ENCODE measurements at regions not wholly inside any gene's neighbourhood (a gene's known extent, or its start where the extent isn't known, plus 50 kb on each side); places are given as distances from the start of the nearest gene placed in this dataset.

DNA sequence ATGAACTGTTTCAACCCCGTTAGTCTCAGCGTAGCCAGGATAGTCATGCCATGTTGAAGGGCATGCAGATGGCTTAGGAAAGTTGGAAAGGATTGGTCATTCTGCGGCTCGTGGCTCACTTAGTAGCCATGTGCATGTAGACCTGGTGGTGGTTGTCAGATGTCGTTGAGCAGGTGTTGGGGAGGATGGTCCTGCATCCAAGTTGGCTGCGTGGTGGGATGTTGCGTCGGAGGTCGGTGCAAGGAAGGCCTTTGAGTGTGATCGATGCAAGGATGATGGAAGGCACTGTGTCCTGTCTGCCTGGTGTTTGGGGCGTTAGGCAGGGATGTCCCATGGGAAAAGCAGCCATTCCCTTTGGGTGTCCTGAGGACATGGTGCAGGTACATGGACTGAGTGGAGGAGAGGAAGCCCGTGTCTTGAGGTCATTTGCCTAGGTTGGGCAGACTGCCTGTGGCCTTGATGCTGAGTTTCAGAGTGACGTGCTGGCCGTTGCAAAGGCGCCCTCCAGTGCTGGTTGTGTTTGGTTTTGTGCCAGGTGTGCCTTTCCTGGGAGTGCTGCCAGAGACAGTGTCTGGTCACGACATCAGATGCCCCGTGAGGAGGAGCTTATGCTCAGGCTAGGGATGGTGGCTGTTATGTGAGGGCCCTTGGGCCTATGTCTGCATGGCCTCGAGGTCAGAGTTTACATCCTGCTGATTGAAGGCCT is 103.4 kb downstream of the SNRPN start:
- H3K4me3 ChIP-seq (ENCODE audit: low read length), result no peak overlapping the region
- H3K9me3 ChIP-seq (replicated peaks; ENCODE audit: control insufficient read depth, low read depth, low read length), result peaks cover 97% of the 10 kb centered on the region
- H3K27me3 ChIP-seq (ENCODE audit: control insufficient read depth, insufficient read depth, low read length), result no peaks in the 10 kb centered on the region
- no peak overlapping the region for H3K27ac ChIP-seq (ENCODE audit: low read length)
- H3K4me1 ChIP-seq (ENCODE audit: control insufficient read depth, insufficient read depth, low read length), result no peaks in the 10 kb centered on the region
- no peak for DNase-seq
- 88% methylated on average over 17 of the region's 18 CpGs for WGBS (ENCODE audit: insufficient coverage)
- peaks cover 95% of the 10 kb centered on the region for H3K36me3 ChIP-seq (ENCODE audit: control insufficient read depth, insufficient read depth, low read length)

DNA sequence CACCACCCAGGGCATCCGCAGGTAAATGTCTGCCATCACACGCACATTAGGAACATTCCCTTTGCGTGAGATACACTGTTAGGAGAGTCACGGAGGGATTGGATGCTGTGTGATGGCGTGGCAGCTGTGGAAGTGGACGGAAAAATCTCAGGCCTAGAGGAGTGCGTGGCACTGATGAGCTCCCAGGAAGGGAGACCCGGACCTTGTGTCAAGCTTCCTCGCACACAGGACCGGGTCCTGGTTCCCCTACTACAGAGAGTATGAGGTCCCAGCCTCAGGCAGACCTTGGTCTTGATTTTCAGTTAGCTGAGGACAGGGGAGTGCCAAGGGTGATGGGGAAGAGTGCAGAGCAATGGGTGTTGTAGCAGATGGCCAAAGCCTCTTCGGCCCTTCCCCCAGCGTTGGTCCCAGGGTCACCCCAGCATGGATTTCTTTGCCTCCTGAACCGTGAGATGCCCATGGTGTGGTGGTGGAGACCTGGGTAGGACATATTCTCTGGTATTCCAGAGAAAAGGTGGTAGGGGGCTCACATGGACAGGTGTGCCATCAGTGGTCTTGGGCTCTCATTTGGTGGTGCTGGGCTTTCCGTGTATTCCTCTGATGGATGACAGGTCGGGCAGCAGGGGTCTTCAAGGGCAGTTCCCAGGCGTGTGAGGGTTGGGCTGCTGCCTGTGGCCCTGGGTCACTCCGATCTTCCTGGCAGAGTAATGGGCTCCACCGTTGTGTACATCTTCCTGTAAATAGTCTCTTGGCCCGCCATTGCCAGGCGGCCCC is 105.1 kb downstream of the SNRPN start:
- Histone ChIP-seq H3K4me1 (ENCODE audit: control insufficient read depth, insufficient read depth, low read length) (no peaks in the 10 kb centered on the region), H3K4me3 (ENCODE audit: low read length) (no peak overlapping the region), H3K27ac (ENCODE audit: low read length) (no peak overlapping the region), H3K27me3 (ENCODE audit: control insufficient read depth, insufficient read depth, low read length) (no peaks in the 10 kb centered on the region), H3K9me3 (replicated peaks; ENCODE audit: control insufficient read depth, low read depth, low read length) (peaks cover 98% of the 10 kb centered on the region), H3K36me3 (ENCODE audit: control insufficient read depth, insufficient read depth, low read length) (peaks cover 93% of the 10 kb centered on the region)
- no peak for DNase-seq
- 85% methylated on average over 17 of the region's 20 CpGs for WGBS (ENCODE audit: insufficient coverage)

DNA sequence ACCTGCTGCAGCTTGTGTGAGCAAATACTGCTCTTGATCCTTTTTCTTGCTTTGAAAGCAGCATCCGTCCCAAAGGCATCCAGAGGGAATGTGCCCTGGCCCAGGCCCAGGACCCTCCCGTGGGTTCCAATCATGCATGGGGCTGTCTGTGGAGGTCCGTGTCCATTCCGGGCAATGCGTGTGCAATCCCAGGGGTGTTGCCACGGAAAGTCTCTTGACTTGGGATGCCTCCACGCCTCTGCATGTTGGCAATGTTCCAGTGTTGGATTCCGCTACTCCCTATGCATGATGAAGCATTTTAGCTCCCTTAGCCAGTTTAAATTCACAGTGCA is 105.7 kb downstream of the SNRPN start:
- 94% methylated on average over 8 of the region's 8 CpGs for WGBS (ENCODE audit: insufficient coverage)
- Histone ChIP-seq H3K27me3 (ENCODE audit: control insufficient read depth, insufficient read depth, low read length) (no peaks in the 10 kb centered on the region), H3K27ac (ENCODE audit: low read length) (no peak overlapping the region), H3K4me3 (ENCODE audit: low read length) (no peak overlapping the region), H3K9me3 (replicated peaks; ENCODE audit: control insufficient read depth, low read depth, low read length) (peaks cover 98% of the 10 kb centered on the region), H3K36me3 (ENCODE audit: control insufficient read depth, insufficient read depth, low read length) (peaks cover 93% of the 10 kb centered on the region), H3K4me1 (ENCODE audit: control insufficient read depth, insufficient read depth, low read length) (no peaks in the 10 kb centered on the region)
- no peak for DNase-seq

DNA sequence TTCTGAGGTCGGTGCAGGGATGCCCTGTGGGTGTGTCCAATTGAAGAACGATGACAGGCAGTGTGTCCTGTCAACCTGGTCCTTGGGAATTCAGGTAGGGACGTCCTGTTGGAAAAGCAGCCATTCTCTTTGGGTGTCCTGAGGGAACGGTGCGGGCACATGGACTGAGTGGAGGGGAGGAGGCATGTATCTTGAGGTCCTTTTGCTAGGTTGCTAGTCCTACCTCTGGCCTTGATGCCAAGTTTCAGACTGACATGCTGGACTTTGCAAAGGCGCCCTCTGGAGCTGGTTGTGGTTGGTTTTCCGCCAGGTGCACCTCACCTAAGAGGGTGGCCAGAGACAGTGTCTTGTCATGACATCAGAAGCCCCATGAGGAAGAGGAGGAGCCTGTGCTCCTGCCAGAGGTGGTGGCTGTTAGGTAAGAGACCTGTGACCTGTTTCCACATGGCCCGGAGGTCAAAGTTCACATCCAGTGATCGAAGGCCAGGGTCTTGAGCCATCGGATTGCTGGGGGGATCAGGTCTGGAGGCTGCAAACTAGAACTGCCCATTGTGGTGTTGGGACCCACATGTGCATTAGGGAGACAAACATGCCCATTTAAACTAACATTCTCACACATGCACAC is 106.3 kb downstream of the SNRPN start:
- H3K27ac ChIP-seq (ENCODE audit: low read length), result no peak overlapping the region
- H3K9me3 ChIP-seq (replicated peaks; ENCODE audit: control insufficient read depth, low read depth, low read length), result peaks cover 98% of the 10 kb centered on the region
- no peaks in the 10 kb centered on the region for H3K27me3 ChIP-seq (ENCODE audit: control insufficient read depth, insufficient read depth, low read length)
- DNase-seq, result no peak
- no peak overlapping the region for H3K4me3 ChIP-seq (ENCODE audit: low read length)
- peaks cover 93% of the 10 kb centered on the region for H3K36me3 ChIP-seq (ENCODE audit: control insufficient read depth, insufficient read depth, low read length)
- WGBS (ENCODE audit: insufficient coverage), result 89% methylated on average over 10 of the region's 10 CpGs
- no peaks in the 10 kb centered on the region for H3K4me1 ChIP-seq (ENCODE audit: control insufficient read depth, insufficient read depth, low read length)

DNA sequence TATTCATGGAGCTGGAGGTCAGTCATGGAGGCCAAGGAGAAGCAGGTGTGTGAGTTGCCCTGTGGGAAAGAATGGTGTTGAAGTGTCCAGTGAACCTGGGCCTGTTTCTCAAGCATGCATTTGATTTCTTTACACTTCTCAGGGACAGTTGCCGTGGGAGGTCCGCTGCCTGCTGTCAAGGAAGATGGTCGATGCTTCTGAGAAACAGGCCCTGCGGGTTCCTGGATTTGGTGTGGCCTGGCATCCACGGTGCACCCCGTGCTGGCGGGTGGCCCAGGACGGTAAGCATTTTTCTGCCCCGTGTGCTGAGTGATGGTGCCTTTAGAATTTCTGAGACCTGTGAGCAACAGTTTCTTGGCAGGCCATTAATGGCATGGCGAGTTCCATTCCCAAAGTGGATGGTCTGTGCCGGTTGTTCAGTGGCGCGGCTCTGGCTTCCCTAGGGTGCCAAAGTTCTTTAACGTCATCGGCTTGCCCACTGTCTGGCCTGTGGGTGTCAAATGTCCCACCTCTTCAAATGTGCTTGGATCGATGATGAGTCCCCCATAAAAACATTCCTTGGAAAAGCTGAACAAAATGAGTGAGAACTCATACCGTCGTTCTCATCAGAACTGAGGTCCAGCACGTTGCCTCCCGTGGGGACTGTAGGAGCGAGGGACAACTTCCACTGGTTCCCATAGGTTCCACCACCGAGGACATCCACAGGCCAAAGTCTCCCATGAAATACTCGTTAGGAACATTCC is 107.2 kb downstream of the SNRPN start:
- H3K27ac ChIP-seq (ENCODE audit: low read length), result no peak overlapping the region
- 94% methylated on average over 17 of the region's 23 CpGs for WGBS (ENCODE audit: insufficient coverage)
- H3K4me1 ChIP-seq (ENCODE audit: control insufficient read depth, insufficient read depth, low read length), result no peaks in the 10 kb centered on the region
- H3K36me3 ChIP-seq (ENCODE audit: control insufficient read depth, insufficient read depth, low read length), result peaks cover 95% of the 10 kb centered on the region
- H3K9me3 ChIP-seq (replicated peaks; ENCODE audit: control insufficient read depth, low read depth, low read length), result peaks cover 98% of the 10 kb centered on the region
- H3K27me3 ChIP-seq (ENCODE audit: control insufficient read depth, insufficient read depth, low read length), result no peaks in the 10 kb centered on the region
- H3K4me3 ChIP-seq (ENCODE audit: low read length), result no peak overlapping the region
- DNase-seq, result no peak

DNA sequence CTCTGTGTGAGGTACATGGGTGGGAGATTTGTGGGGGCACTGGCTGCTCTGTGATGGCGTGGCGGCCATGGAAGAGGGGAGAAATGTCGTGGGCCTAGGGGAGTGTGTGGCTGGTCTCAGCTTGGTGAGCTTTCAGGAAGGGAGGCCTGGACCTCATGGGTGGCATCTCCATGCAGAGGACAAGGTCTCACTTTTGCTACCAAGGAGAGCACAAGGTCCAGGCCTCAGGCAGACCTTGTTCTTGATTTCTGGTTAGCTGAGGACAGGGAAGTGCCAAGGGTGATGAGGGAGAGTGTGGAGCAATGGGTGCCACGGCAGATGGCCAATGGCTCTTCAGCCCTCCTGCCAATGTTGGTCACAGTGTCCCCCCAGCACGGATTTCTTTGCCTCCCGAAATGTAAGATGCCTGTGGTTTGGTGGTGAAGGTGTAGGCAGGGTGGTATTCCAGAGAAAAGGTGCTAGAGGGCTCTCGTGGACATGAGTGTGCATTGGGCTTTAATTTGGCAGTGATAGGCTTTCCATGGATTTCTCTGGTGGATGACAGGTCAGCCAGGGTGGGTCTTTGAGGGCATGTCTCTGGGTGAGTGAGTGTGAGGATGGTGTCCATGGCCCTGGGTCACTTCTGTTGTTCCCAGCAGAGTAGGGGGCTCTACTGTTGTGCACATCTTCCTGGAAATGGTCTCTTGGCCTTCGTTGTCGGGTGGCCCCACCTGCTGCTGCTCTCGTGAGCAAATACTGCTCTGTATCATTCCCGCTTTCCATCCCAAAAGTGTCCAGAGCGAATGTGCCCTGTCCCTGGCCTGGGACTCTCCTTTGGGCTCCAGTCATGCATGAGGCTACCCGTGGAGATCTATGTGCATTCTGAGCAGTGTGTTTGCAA is 108.0 kb downstream of the SNRPN start:
- H3K4me3 ChIP-seq (ENCODE audit: low read length), result no peak overlapping the region
- H3K27ac ChIP-seq (ENCODE audit: low read length), result no peak overlapping the region
- no peak for DNase-seq
- H3K4me1 ChIP-seq (ENCODE audit: control insufficient read depth, insufficient read depth, low read length), result no peaks in the 10 kb centered on the region
- 89% methylated on average over 13 of the region's 13 CpGs for WGBS (ENCODE audit: insufficient coverage)
- peaks cover 98% of the 10 kb centered on the region for H3K9me3 ChIP-seq (replicated peaks; ENCODE audit: control insufficient read depth, low read depth, low read length)
- no peaks in the 10 kb centered on the region for H3K27me3 ChIP-seq (ENCODE audit: control insufficient read depth, insufficient read depth, low read length)
- H3K36me3 ChIP-seq (ENCODE audit: control insufficient read depth, insufficient read depth, low read length), result peaks cover 95% of the 10 kb centered on the region

DNA sequence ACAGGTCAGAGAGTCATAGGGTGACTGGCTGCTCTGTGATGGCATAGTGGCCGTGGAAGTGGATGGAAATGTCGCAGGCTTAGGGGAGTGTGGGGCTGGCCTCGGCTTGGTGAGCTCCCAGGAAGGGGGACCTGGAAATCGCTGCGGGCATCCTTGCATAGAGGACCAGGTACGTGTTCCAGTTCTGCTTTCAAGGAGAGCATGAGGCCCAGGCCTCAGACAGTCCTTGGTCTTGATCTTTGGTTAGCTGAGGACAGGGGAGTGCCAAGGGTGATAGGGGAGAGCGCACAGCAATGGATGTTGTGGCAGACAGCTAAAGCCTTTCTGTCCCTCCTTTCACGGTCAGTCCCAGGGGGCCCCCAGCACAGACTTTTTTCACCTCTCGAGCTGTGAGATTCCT is 110.5 kb downstream of the SNRPN start:
- WGBS (ENCODE audit: insufficient coverage), result 88% methylated on average over 8 of the region's 9 CpGs
- H3K4me1 ChIP-seq (ENCODE audit: control insufficient read depth, insufficient read depth, low read length), result no peaks in the 10 kb centered on the region
- H3K4me3 ChIP-seq (ENCODE audit: low read length), result no peak overlapping the region
- no peak overlapping the region for H3K27ac ChIP-seq (ENCODE audit: low read length)
- H3K27me3 ChIP-seq (ENCODE audit: control insufficient read depth, insufficient read depth, low read length), result no peaks in the 10 kb centered on the region
- peaks cover 98% of the 10 kb centered on the region for H3K9me3 ChIP-seq (replicated peaks; ENCODE audit: control insufficient read depth, low read depth, low read length)
- peaks cover 97% of the 10 kb centered on the region for H3K36me3 ChIP-seq (ENCODE audit: control insufficient read depth, insufficient read depth, low read length)
- no peak for DNase-seq

DNA sequence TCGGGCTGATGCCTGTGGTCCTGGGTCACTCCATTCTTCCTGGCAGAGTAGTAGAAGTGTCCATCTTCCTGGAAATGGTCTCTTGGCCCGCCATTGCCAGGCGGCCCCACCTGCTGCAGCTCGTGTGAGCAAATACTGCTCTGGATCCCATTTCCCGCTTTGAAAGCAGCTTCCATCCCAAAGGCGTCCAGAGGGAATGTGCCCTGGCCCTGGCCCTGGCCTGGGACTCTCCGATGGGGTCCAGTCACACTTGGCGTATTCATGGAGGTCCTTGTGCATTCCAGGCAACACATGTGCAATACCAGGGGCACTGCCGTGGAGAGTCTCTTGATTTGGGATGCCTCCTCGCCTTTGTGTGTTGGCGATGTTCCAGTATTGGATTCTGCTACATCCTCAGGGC is 111.1 kb downstream of the SNRPN start:
- peaks cover 97% of the 10 kb centered on the region for H3K36me3 ChIP-seq (ENCODE audit: control insufficient read depth, insufficient read depth, low read length)
- no peak for DNase-seq
- no peak overlapping the region for H3K27ac ChIP-seq (ENCODE audit: low read length)
- no peak overlapping the region for H3K4me3 ChIP-seq (ENCODE audit: low read length)
- WGBS (ENCODE audit: insufficient coverage), result 89% methylated on average over 11 of the region's 11 CpGs
- no peaks in the 10 kb centered on the region for H3K4me1 ChIP-seq (ENCODE audit: control insufficient read depth, insufficient read depth, low read length)
- H3K9me3 ChIP-seq (replicated peaks; ENCODE audit: control insufficient read depth, low read depth, low read length), result peaks cover 97% of the 10 kb centered on the region
- H3K27me3 ChIP-seq (ENCODE audit: control insufficient read depth, insufficient read depth, low read length), result no peaks in the 10 kb centered on the region

DNA sequence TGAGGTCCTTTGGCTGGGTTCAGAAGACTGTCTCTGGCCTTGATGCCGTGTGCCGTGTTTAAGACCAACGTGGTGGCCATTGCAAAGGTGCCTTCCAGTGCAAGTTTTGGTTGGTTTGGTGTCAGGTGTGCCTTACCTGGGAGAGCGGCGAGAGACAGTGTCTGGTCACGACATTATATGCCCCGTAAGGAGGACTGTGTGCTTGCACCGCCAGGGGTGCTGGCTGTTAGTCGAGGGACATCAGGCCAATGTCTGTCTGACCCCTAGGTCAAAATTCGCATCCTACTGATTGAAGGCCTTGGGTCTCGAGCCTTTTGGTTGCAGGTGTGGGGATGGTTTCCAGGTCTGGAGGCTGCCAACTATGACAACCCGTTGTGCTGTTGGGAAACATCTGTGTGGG is 111.9 kb downstream of the SNRPN start:
- no peak overlapping the region for H3K4me3 ChIP-seq (ENCODE audit: low read length)
- no peaks in the 10 kb centered on the region for H3K27me3 ChIP-seq (ENCODE audit: control insufficient read depth, insufficient read depth, low read length)
- WGBS (ENCODE audit: insufficient coverage), result 88% methylated on average over 10 of the region's 12 CpGs
- DNase-seq, result no peak
- peaks cover 97% of the 10 kb centered on the region for H3K9me3 ChIP-seq (replicated peaks; ENCODE audit: control insufficient read depth, low read depth, low read length)
- no peaks in the 10 kb centered on the region for H3K4me1 ChIP-seq (ENCODE audit: control insufficient read depth, insufficient read depth, low read length)
- no peak overlapping the region for H3K27ac ChIP-seq (ENCODE audit: low read length)
- peaks cover 97% of the 10 kb centered on the region for H3K36me3 ChIP-seq (ENCODE audit: control insufficient read depth, insufficient read depth, low read length)
